ENCODE measurements at regions not wholly inside any gene's neighbourhood (a gene's known extent, or its start where the extent isn't known, plus 50 kb on each side); places are given as distances from the start of the nearest gene placed in this dataset.

- H3K9me3 ChIP-seq, result no peaks in the 10 kb centered on the region
- no peaks in the 10 kb centered on the region for H3K36me3 ChIP-seq
- H3K4me3 ChIP-seq, result no peak overlapping the region
- H3K27ac ChIP-seq, result no peak overlapping the region
- TF ChIP-seq EP300 (IDR thresholded peaks at IDR 0.05; ENCODE audit: low read depth) (no peak), CTCF (IDR thresholded peaks at IDR 0.05) (no peak), POLR2A (IDR thresholded peaks at IDR 0.05) (no peak), POLR2AphosphoS5 (IDR thresholded peaks at IDR 0.05) (no peak)
- DNase-seq, result no peak
- no peaks in the 10 kb centered on the region for H3K27me3 ChIP-seq
- in situ Hi-C loops (cut with MboI; ENCODE audit: low pct_ligation_motif_present in 1 of 4, low pct_unique_long_range_greater_than_20kb in 1 of 4, low sequenced_read_pairs in 3 of 4) (no loop called here), intact Hi-C loops (cut with DNase I; ENCODE audit: low total_unique reads) (no loop called here)
- no peaks in the 10 kb centered on the region for H3K4me1 ChIP-seq
- 46 to 62% methylated on average over 1 of the region's 1 CpG for WGBS, 2 donors (ENCODE audit: low coverage in 1 of 2)
Observed at GRCh38 chr18:34509163-34509562, 200.9 kb upstream of the DTNA start.

GRCh38 chr18:34509879-34510586 lies 200.1 kb upstream of the DTNA start:
- TF ChIP-seq EP300 (IDR thresholded peaks at IDR 0.05; ENCODE audit: low read depth), result no peak
- no peak for TF ChIP-seq POLR2A (IDR thresholded peaks at IDR 0.05)
- no peak for TF ChIP-seq POLR2AphosphoS5 (IDR thresholded peaks at IDR 0.05)
- no peak for TF ChIP-seq CTCF (IDR thresholded peaks at IDR 0.05)
- Histone ChIP-seq H3K4me1 (no peaks in the 10 kb centered on the region), H3K27me3 (no peaks in the 10 kb centered on the region), H3K9me3 (no peaks in the 10 kb centered on the region), H3K36me3 (no peaks in the 10 kb centered on the region), H3K27ac (no peak overlapping the region), H3K4me3 (no peak overlapping the region)
- intact Hi-C loops (cut with DNase I; ENCODE audit: low total_unique reads), result no loop called here
- DNase-seq, result no peak
- WGBS, 2 donors (ENCODE audit: low coverage in 1 of 2), result 79 to 82% methylated on average over 7 of the region's 7 CpGs
- in situ Hi-C loops (cut with MboI; ENCODE audit: low pct_ligation_motif_present in 1 of 4, low pct_unique_long_range_greater_than_20kb in 1 of 4, low sequenced_read_pairs in 3 of 4), result no loop called here

- intact Hi-C loops (cut with DNase I; ENCODE audit: low total_unique reads) (no loop called here), in situ Hi-C loops (cut with MboI; ENCODE audit: low pct_ligation_motif_present in 1 of 4, low pct_unique_long_range_greater_than_20kb in 1 of 4, low sequenced_read_pairs in 3 of 4) (no loop called here)
Observed at GRCh38 chr18:34510926-34511325, 199.2 kb upstream of the DTNA start.

GRCh38 chr18:34511435-34511834 lies 198.7 kb upstream of the DTNA start:
- TF ChIP-seq CTCF (IDR thresholded peaks at IDR 0.05), result no peak
- no peak for TF ChIP-seq POLR2AphosphoS5 (IDR thresholded peaks at IDR 0.05)
- TF ChIP-seq POLR2A (IDR thresholded peaks at IDR 0.05), result no peak
- TF ChIP-seq EP300 (IDR thresholded peaks at IDR 0.05; ENCODE audit: low read depth), result no peak
- in situ Hi-C loops (cut with MboI; ENCODE audit: low pct_ligation_motif_present in 1 of 4, low pct_unique_long_range_greater_than_20kb in 1 of 4, low sequenced_read_pairs in 3 of 4) (no loop called here), intact Hi-C loops (cut with DNase I; ENCODE audit: low total_unique reads) (no loop called here)
- Histone ChIP-seq H3K4me1 (no peaks in the 10 kb centered on the region), H3K27ac (no peak overlapping the region), H3K4me3 (no peak overlapping the region), H3K27me3 (no peaks in the 10 kb centered on the region), H3K36me3 (no peaks in the 10 kb centered on the region), H3K9me3 (peaks cover 0 to 6% of the 10 kb centered on the region in 2 donors)
- DNase-seq, result no peak

More at GRCh38 chr18:34510926-34511325, 199.2 kb upstream of the DTNA start:
- no peak overlapping the region for H3K27ac ChIP-seq
- H3K9me3 ChIP-seq, result peaks cover 0 to 1% of the 10 kb centered on the region in 2 donors
- DNase-seq, result no peak
- no peaks in the 10 kb centered on the region for H3K27me3 ChIP-seq
- WGBS, 2 donors (ENCODE audit: low coverage in 1 of 2), result 40 to 55% methylated on average over 1 of the region's 1 CpG
- no peak for TF ChIP-seq EP300 (IDR thresholded peaks at IDR 0.05; ENCODE audit: low read depth)
- no peak for TF ChIP-seq CTCF (IDR thresholded peaks at IDR 0.05)
- TF ChIP-seq POLR2A (IDR thresholded peaks at IDR 0.05), result no peak
- no peak for TF ChIP-seq POLR2AphosphoS5 (IDR thresholded peaks at IDR 0.05)
- no peak overlapping the region for H3K4me3 ChIP-seq
- no peaks in the 10 kb centered on the region for H3K4me1 ChIP-seq
- no peaks in the 10 kb centered on the region for H3K36me3 ChIP-seq
